RPMI7951 (cell line): ENCODE measurements at regions not wholly inside any gene's neighbourhood (a gene's known extent, or its start where the extent isn't known, plus 50 kb on each side); places are given as distances from the start of the nearest gene placed in this dataset.
"Not testable (repeated sequence)": the region's sequence is repeated elsewhere in the genome, so short reads cannot be mapped to it uniquely, and the experiment has no call there.

Experiments used
- DNase-seq: peaks from one replicate; pipeline ENCODE4 v3.0.0-alpha.2; 2012; ENCODE audit warnings: low read depth

GRCh38 chr2:194553980-194554379 lies 1103.0 kb upstream of the SLC39A10 start:
- DNase-seq = no peak

DNA sequence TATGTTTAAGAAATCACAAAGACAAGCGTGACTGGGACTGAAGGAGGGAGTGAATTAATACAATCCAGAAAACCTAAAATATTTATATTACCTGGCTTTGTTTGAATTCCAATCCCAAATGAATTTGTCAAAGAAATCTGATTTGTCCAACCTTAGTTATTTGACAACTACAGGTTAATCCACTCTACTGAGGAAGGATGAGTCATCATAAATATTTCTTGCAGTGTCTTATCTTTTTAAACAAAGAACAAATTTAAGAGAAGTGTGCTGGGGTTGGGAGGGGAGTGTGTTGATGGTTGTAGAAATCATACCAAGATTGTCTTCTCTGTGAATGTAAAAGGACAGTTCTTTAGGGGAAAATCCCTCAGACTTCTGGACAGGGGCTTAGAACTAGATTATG lies 1106.3 kb upstream of the SLC39A10 start:
- DNase-seq = no peak

GRCh38 chr2:194549387-194549786 lies 1107.6 kb upstream of the SLC39A10 start:
- no peak for DNase-seq

GRCh38 chr2:194545978-194546377 lies 1111.0 kb upstream of the SLC39A10 start:
- no peak for DNase-seq

DNA sequence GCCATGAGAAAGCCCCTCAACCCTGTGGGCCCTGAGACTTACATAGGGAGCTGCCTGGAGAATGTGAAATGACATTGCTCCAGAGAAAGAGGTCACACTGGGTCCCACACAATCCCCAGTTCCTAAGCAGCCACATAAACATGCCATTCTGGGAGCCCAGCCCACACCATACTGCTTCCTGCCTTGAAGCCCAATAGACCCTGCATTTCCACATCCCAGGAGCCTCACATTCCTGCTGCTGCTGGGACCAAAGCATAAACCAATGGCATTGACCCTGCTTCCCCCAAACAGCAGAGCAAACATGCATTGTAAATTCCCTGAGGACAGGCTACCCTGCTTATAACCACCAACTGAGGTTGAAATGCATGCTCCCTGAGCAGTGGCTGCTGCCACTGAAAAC lies 1117.6 kb upstream of the SLC39A10 start:
- no peak for DNase-seq

DNA sequence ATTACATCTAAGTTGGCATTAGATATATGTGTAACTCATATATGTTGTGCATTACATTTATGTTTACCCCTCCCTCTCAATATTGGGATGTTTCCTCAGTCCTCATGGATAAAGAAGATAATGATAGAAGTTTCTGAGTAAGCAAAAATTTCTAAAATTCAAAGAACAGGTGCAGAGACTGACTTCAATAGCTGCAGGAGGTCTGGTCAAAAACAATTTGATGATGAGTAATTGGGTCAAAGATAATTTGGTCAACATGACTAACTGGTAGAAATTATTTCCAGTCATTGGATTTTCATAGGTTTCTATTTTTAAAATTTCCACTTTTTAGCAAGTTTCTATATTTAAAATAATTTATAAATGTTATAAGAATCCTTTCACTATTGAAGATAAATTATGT lies 1130.9 kb upstream of the SLC39A10 start:
- DNase-seq = no peak

DNA sequence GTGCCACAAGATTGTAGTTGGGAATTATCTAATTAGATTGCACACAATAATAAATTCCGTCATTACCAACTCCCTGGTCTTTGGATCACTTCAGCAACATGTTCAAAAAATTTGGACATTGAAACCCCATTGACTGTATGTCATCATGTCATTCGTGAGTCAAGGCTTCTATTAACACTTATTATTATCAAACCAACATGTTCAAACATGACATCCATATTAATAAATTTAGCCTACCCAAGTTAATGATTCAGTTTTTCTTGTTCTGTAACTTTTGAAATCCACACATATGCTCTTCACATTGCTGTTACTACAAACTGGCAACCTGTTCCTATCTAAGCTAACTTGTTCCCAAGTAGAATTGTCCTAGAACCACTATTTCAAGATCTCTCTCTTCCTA lies 1142.7 kb upstream of the SLC39A10 start:
- no peak for DNase-seq

DNA sequence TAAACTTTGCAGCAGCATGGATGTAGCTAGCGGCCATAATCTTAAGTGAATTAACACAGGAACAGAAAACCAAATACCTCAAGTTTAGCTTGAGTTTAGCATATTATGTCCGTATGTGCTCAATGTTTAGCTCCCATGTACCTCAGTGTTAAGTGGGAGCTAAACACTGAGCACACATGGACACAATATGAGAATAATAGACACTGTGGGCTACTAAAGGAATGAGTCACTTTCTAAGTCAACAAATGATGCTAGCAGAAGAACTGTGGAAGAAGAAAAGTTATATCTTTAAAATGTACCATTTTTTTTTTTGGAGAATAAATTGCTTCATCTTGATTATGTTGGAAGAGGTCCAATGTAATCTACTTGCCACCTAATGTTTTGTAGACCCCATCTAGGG lies 1146.0 kb upstream of the SLC39A10 start:
- peak; percentile 7 for DNase-seq

DNA sequence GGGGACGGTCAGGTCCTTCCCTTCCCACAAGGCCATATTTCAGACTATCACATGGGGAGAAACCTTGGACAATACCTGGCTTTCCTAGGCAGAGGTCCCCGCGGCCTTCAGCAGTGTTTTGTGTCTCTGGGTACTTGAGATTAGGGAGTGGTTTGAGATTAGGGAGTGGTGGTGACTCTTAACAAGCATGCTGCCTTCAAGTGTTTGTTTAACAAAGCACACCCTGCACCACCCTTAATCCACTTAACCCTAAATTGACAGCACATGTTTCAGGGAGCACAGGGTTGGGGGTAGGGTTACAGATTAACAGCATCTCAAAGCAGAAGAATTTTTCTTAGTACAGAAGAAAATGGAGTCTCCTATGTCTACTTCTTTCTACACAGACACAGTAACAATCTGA lies 1152.2 kb upstream of the SLC39A10 start:
- not testable (repeated sequence) for DNase-seq

DNA sequence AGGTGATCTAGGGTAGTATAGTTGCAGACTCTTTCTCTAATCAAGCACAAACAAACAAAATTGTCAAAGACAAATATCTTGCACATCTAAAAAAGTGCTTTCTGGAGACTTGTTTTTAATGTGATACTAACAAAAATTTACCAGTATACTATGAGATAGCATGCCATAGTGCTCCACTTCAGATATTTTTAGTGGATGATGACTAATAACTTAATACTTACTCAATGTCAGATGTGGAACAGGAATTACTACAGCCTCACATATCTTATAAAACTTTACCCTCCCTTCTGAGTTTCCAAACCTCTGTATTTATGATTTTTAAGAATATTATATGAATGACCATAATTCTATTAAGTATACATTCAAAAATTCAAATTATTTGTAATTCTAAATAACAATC lies 1162.0 kb upstream of the SLC39A10 start:
- no peak for DNase-seq

DNA sequence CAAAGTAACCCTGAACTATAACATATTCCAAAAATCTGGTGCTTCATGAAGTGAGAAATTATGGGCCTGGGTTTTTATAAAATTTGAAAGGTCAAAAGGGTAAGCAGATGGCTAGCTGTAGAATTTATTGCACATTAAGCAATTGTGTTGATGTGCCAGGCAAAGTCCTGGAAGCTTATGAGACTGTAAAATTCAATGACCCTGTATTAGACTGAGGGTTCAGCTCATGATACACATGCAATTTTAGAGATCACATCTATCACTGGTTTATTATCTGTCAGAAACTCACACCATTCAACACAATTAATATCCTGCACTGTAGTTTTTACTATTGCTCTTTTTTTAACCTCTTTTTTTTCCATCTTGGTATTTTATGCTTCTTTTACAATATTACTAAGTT lies 1162.6 kb upstream of the SLC39A10 start:
- no peak for DNase-seq

DNA sequence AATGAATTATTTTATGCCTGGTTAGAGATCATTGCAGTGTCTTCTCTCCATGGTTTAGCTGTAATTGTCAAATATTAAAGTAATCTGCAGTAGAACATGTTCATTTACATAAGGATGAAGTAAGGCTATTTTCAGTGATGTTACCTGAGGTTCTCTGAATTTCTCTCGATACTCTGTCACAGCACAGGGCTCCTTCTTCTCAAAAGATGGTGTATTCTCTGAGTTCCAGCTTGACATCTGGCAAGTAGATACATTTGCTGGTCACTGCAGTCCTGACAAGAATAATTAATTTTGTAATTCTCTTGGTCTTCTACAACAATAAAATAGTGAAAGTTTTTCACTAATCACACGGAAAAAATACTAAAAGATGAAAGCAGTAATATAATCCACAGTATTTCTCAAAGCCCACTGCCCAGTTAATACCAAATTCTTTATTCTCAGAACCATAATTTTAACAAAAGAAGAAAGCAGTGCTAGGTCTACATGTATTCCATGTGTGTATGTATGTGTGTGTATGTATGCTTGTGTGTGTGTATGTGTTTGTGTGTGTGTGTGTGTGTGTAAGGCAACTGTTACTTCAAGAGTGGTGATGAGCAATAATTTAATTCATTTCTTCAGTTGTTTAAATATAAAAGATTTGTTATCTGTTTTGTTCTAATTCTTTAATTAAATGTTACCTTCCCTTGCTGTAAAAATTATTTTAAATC lies 1165.5 kb upstream of the SLC39A10 start:
- DNase-seq = no peak

GRCh38 chr2:194486326-194486725 lies 1170.7 kb upstream of the SLC39A10 start:
- no peak for DNase-seq

DNA sequence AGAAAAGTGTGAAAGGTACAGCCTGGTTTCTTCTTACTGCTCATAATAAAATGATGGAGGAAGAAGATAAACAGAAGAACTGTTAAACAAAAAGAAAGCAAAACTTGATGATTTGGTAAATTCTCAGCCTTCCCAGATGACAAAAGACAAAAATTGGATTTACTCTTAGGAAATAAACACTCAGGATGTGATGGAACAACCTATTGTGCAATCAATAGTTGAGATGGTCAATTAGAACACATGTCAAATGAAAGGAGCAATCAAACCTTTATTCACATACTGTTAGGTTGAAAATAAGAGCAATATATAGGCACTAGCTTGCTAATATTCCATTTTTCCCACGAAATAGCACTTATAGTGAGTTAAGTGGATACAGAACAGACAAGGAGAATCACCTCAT lies 1174.0 kb upstream of the SLC39A10 start:
- no peak for DNase-seq

DNA sequence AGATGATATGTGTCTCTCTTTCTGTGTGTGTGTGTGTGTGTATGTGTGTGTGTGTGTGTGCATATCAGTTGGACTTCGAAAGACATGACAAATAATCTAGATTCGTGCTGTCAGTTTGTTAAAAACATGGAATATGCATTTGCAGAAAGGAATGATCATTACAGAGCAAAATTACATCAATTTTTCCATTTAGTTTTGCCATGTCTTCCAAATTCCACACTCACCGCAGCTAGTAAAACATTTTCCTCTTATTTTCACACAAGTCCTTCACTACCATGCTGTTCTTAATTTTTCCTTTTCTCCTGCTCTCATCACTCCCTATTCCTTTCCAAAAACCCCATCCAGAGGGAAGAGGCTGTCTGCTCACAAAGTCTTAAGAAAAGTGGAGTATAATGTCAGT lies 1191.4 kb upstream of the SLC39A10 start:
- no peak for DNase-seq

DNA sequence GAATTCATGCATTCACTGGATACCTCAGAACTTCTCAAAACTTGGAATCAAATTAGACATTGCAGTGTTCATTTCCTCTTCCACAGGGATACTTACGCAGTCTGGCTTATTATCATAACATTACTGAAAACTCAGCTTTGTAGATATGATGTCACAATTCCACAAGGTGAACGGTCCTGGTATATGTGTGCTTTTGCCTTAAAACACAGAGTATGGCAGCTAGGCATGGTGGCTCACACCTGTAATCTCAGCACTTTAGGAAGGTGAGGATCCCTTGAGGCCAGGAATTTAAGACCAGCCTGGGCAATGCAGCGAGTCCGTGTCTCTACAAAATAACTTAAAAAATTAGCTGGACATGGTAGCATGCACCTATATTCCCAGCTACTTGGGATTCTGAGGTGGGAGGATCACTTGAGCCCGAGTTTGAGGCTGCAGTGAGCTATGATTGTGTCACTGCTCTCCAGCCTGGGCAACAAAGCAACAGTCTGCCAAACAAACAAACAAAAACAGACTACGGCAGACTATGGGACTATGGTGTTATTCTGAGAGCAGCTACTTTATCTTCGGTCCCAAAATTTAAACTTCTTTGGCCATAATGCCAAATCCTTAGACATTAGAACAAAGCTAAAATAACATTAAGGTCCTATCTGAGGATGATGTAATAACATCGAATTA lies 1191.9 kb upstream of the SLC39A10 start:
- no peak for DNase-seq

GRCh38 chr2:194462883-194463282 lies 1194.1 kb upstream of the SLC39A10 start:
- DNase-seq = not testable (repeated sequence)

GRCh38 chr2:194455358-194455757 lies 1201.7 kb upstream of the SLC39A10 start:
- no peak for DNase-seq

- DNase-seq = no peak
Observed at GRCh38 chr2:194452504-194452903, 1204.5 kb upstream of the SLC39A10 start.

DNA sequence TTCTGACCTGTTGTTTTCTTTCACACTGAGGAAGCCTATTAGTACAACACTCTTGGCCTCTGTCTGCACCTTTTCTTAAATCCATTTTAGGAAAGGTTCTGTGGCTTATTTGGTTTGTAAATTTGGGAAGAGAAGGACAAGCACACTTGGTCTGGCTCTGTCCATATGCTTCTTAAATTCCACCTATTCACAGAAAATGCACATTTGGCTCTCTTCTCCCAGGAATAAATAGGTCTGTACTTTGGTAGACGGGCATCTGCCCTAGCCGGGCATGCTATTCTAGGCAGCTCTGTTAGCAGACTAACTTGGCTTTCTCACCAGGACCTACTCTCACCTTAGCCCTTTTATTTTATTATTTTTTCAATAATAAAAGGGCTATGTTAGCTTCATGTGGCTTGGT lies 1211.8 kb upstream of the SLC39A10 start:
- DNase-seq = no peak

- DNase-seq = no peak
Observed at GRCh38 chr2:194443926-194444325, 1213.1 kb upstream of the SLC39A10 start.

GRCh38 chr2:194424683-194425209 lies 1232.3 kb upstream of the SLC39A10 start:
- DNase-seq = no peak

DNA sequence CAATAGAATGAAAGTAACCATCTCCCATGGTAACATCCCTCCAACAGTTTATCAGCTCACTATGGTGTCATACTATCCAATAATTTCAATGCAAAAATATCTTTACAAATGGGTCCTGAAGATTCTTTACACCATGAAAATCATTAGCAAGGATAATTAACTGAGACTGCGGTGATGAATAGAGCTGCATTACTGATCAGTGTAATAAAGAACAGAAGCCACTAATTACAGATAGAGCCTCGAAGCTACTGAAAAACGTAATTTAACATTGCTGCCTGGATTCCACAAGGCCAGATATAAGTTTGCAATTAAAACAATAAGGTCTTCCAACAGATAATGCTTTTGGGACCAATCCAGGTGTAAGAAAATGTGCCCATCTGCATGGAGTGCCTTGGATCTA lies 1245.8 kb upstream of the SLC39A10 start:
- no peak for DNase-seq
